WTC11 (cell line): ENCODE measurements at regions not wholly inside any gene's neighbourhood (a gene's known extent, or its start where the extent isn't known, plus 50 kb on each side); places are given as distances from the start of the nearest gene placed in this dataset.

Experiments
- ATAC-seq: fragments of 200-7000 bp; cut with Tn5 transposase; 2 replicates; pipeline ENCODE4 v1.10.0; 2021; ENCODE audit warnings: mild to moderate bottlenecking, moderate library complexity
- CTCF ChIA-PET: fragments of 300-600 bp; sonication (Branson Sonifier 250); formaldehyde crosslinking; loops from one replicate; lab custom pipeline; 2021; ENCODE audit warnings: antibody characterized with exemption; lab: Charles Lee
- POLR2A ChIA-PET: fragments of 350-600 bp; sonication (Branson Sonifier 250); formaldehyde crosslinking; loops from one replicate; lab custom pipeline; 2021; ENCODE audit warnings: antibody characterized with exemption; lab: Charles Lee
- DNase-seq: peaks from one replicate; pipeline ENCODE4 v3.0.0; 2021; ENCODE audit warnings: low spot score
- H3K27ac Mint-ChIP-seq: 2 replicates; pipeline ENCODE4 v1.8.0; 2021; ENCODE audit warnings: mixed read lengths
- H3K27me3 Mint-ChIP-seq: 2 replicates; pipeline ENCODE4 v1.8.0; 2021; ENCODE audit warnings: low read depth, mild to moderate bottlenecking, moderate library complexity, mixed read lengths
- H3K36me3 Mint-ChIP-seq: 2 replicates; pipeline ENCODE4 v1.8.0; 2021; ENCODE audit warnings: mixed read lengths
- H3K4me1 Mint-ChIP-seq: 2 replicates; pipeline ENCODE4 v1.8.0; 2022; ENCODE audit warnings: mixed read lengths
- H3K4me3 Mint-ChIP-seq: 2 replicates; pipeline ENCODE4 v1.8.0; 2021; ENCODE audit warnings: mild to moderate bottlenecking, moderate library complexity, mixed read lengths
- H3K9me3 Mint-ChIP-seq: 2 replicates; pipeline ENCODE4 v1.8.0; 2021; ENCODE audit warnings: mixed read lengths
- ATF3 ChIP-seq: sonication (generic); formaldehyde crosslinking; conservative IDR thresholded peaks from 2 replicates; pipeline ENCODE4 v1.8.1; 2022; ENCODE audit warnings: mild to moderate bottlenecking, missing genetic modification reagents
- CDX4 ChIP-seq: fragments of 250-450 bp; sonication (Bioruptor Pico); IDR thresholded peaks from 2 replicates; pipeline ENCODE4 v1.9.0; 2021; ENCODE audit warnings: moderate library complexity, mild to moderate bottlenecking, inconsistent platforms, borderline replicate concordance
- CREB1 ChIP-seq: sonication (generic); formaldehyde crosslinking; IDR thresholded peaks from 2 replicates; pipeline ENCODE4 v1.8.0; 2023; ENCODE audit warnings: mild to moderate bottlenecking, missing genetic modification reagents
- CREM ChIP-seq: sonication (generic); formaldehyde crosslinking; IDR thresholded peaks from 2 replicates; pipeline ENCODE4 v1.8.1; 2022; ENCODE audit warnings: mild to moderate bottlenecking, missing genetic modification reagents, moderate library complexity
- E2F5 ChIP-seq: sonication (generic); formaldehyde crosslinking; IDR thresholded peaks from 2 replicates; pipeline ENCODE4 v1.8.1; 2022; ENCODE audit warnings: mild to moderate bottlenecking, moderate library complexity, missing genetic modification reagents
- GABPB1 ChIP-seq: sonication (generic); formaldehyde crosslinking; IDR thresholded peaks from 2 replicates; pipeline ENCODE4 v1.8.1; 2023; ENCODE audit warnings: mild to moderate bottlenecking, missing genetic modification reagents
- GRHL2 ChIP-seq: fragments of 250-450 bp; sonication (Bioruptor Pico); IDR thresholded peaks from 2 replicates; pipeline ENCODE4 v1.8.0; 2022; ENCODE audit warnings: mild to moderate bottlenecking, moderate library complexity; ENCODE audit not compliant: insufficient replicate concordance, severe bottlenecking
- IRF1 ChIP-seq: sonication (generic); formaldehyde crosslinking; IDR thresholded peaks from 2 replicates; pipeline ENCODE4 v1.8.0; 2023; ENCODE audit warnings: missing genetic modification reagents
- MAX ChIP-seq: sonication (generic); formaldehyde crosslinking; IDR thresholded peaks from 2 replicates; pipeline ENCODE4 v1.8.0; 2022; ENCODE audit warnings: mild to moderate bottlenecking, missing genetic modification reagents
- MYBL2 ChIP-seq: sonication (generic); formaldehyde crosslinking; IDR thresholded peaks from 2 replicates; pipeline ENCODE4 v1.8.1; 2023; ENCODE audit warnings: mild to moderate bottlenecking, moderate library complexity, missing genetic modification reagents
- NFE2L1 ChIP-seq: sonication (generic); formaldehyde crosslinking; IDR thresholded peaks from 2 replicates; pipeline ENCODE4 v1.8.1; 2023; ENCODE audit warnings: missing genetic modification reagents
- OVOL2 ChIP-seq: fragments of 250-450 bp; sonication (Bioruptor Pico); IDR thresholded peaks from 2 replicates; pipeline ENCODE4 v1.9.0; 2021; ENCODE audit warnings: mild to moderate bottlenecking, borderline replicate concordance
- SMAD3 ChIP-seq: sonication (generic); formaldehyde crosslinking; IDR thresholded peaks from 2 replicates; pipeline ENCODE4 v1.8.0; 2022; ENCODE audit warnings: missing genetic modification reagents, mild to moderate bottlenecking, borderline replicate concordance
- SMAD4 ChIP-seq: sonication (generic); formaldehyde crosslinking; IDR thresholded peaks from 2 replicates; pipeline ENCODE4 v1.8.0; 2022; ENCODE audit warnings: mild to moderate bottlenecking, missing genetic modification reagents
- SOX15 ChIP-seq: fragments of 250-450 bp; sonication (Bioruptor Pico); IDR thresholded peaks from 2 replicates; pipeline ENCODE4 v1.9.0; 2021; ENCODE audit warnings: mild to moderate bottlenecking
- TEAD1 ChIP-seq: sonication (generic); formaldehyde crosslinking; IDR thresholded peaks from 2 replicates; pipeline ENCODE4 v1.8.0; 2022; ENCODE audit warnings: mild to moderate bottlenecking, missing genetic modification reagents
- ZNF219 ChIP-seq: sonication (generic); formaldehyde crosslinking; IDR thresholded peaks from 2 replicates; pipeline ENCODE4 v1.8.0; 2023; ENCODE audit warnings: missing genetic modification reagents, mild to moderate bottlenecking, borderline replicate concordance
- ZNF396 ChIP-seq: fragments of 250-450 bp; sonication (Bioruptor Pico); IDR thresholded peaks from 2 replicates; pipeline ENCODE4 v1.8.0; 2021; ENCODE audit warnings: mild to moderate bottlenecking, moderate library complexity, borderline replicate concordance
- ZNF423 ChIP-seq: fragments of 250-450 bp; sonication (Bioruptor Pico); IDR thresholded peaks from 2 replicates; pipeline ENCODE4 v2.1.2; 2022; ENCODE audit warnings: mild to moderate bottlenecking, moderate library complexity
- ZNF425 ChIP-seq: fragments of 250-450 bp; sonication (Bioruptor Pico); conservative IDR thresholded peaks from 2 replicates; pipeline ENCODE4 v1.9.0; 2021; ENCODE audit warnings: mild to moderate bottlenecking
- ZNF671 ChIP-seq: fragments of 250-450 bp; sonication (Bioruptor Pico); IDR thresholded peaks from 2 replicates; pipeline ENCODE4 v1.8.0; 2021; ENCODE audit warnings: mild to moderate bottlenecking
- TF ChIP-seq, protein P1 (sequence below): fragments of 250-450 bp; sonication (Bioruptor Pico); IDR thresholded peaks from 2 replicates; pipeline ENCODE4 v1.8.0; 2021; ENCODE audit warnings: mild to moderate bottlenecking

GRCh38 chr21:34202553-34203372, 129.4 kb downstream of the MRPS6 start:
- Mint-ChIP-seq H3K27ac (peak overlapping the region; percentile 96), H3K27me3 (no peaks in the 10 kb centered on the region; the same call in 1 of the 2 replicates), H3K9me3 (peaks cover 4% of the 10 kb centered on the region), H3K4me3 (peak overlapping the region; percentile 76), H3K36me3 (peaks cover 5% of the 10 kb centered on the region; the same call in 1 of the 2 replicates), H3K4me1 (peaks cover 73% of the 10 kb centered on the region)
- CTCF ChIA-PET, result interaction anchor here (0.6 to 4.6 kb wide), 14 partner anchors 14 to 1210 kb away, joined by 3 to 27 read pairs (median 5); partner anchors contain the start of genes MRPS6 and SLC5A3
- TF ChIP-seq SMAD3 (CRISPR knock-in tag) (no peak), MYBL2 (CRISPR knock-in tag) (0 out of 2 replicates have a peak, but pooled peaks have one; percentile 5), MAX (CRISPR knock-in tag) (peak; percentile 40), ZNF423 (CRISPR knock-in tag) (0 out of 2 replicates have a peak, but pooled peaks have one; percentile 5)
- ATAC-seq (peak; percentile 58), DNase-seq (peak; percentile 63)
- POLR2A ChIA-PET, result interaction anchor here (0.9 to 1.9 kb wide), 4 partner anchors 43 to 163 kb away, joined by 3 to 9 read pairs (median 3); partner anchors contain the start of genes MRPS6 and SLC5A3

DNA sequence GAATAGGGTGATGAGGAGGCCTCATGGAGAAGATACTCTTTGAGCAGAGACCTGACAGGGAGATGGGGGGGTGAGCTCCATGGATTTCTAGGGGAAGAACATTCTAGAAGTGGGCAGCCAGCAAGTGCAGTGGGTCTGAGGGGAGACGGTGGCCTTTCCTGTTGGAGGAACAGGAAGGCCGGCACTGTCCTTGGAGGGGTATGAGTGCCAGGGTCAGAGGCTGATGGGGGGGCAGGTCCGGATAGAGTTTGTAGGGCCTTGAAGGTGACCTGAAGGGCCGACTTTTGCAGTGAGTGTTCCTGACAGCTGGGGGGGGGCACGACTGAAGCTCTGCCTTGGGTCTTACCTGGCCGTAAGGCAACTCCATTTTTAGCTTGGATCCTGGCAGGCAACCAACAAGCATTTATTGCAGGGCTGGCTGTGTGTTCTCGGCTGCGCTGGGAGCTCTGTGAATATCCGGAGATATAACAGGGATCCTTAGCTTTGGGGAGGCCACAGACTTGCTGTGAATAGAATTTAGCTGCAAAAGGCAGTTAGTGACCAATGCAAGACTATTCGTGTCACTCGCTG, 130.6 kb downstream of the MRPS6 start:
- peaks cover 6% of the 10 kb centered on the region for H3K9me3 Mint-ChIP-seq
- ATAC-seq (no peak), DNase-seq (no peak)
- H3K36me3 Mint-ChIP-seq, result peaks cover 5% of the 10 kb centered on the region; the same call in 1 of the 2 replicates
- ChIA-PET POLR2A (no interaction called here), CTCF (interaction anchor here (1.3 to 4.6 kb wide), 4 partner anchors 40 to 280 kb away, joined by 5 to 27 read pairs (median 6); no protein-coding TSS in a partner anchor)
- H3K27ac Mint-ChIP-seq, result 0 out of 2 replicates have a peak overlapping the region, but pooled peaks have one; percentile 42
- no peaks in the 10 kb centered on the region; the same call in 1 of the 2 replicates for H3K27me3 Mint-ChIP-seq
- peaks cover 61% of the 10 kb centered on the region for H3K4me1 Mint-ChIP-seq
- H3K4me3 Mint-ChIP-seq, result no peak overlapping the region
- TF ChIP-seq ATF3 (CRISPR knock-in tag) (no peak), CREM (no peak), E2F5 (CRISPR knock-in tag) (no peak), NFE2L1 (no peak), GABPB1 (CRISPR knock-in tag) (no peak), SOX15 (no peak), OVOL2 (CRISPR knock-in tag) (no peak), GRHL2 (no peak), ZNF219 (CRISPR knock-in tag) (no peak), CREB1 (no peak), ZNF671 (CRISPR knock-in tag) (no peak), CDX4 (CRISPR knock-in tag) (no peak), IRF1 (CRISPR knock-in tag) (no peak), SMAD4 (CRISPR knock-in tag) (no peak), ZNF396 (CRISPR knock-in tag) (no peak), TEAD1 (CRISPR knock-in tag) (no peak), ZNF425 (CRISPR knock-in tag) (no peak)
- TF ChIP-seq, protein P1, sequence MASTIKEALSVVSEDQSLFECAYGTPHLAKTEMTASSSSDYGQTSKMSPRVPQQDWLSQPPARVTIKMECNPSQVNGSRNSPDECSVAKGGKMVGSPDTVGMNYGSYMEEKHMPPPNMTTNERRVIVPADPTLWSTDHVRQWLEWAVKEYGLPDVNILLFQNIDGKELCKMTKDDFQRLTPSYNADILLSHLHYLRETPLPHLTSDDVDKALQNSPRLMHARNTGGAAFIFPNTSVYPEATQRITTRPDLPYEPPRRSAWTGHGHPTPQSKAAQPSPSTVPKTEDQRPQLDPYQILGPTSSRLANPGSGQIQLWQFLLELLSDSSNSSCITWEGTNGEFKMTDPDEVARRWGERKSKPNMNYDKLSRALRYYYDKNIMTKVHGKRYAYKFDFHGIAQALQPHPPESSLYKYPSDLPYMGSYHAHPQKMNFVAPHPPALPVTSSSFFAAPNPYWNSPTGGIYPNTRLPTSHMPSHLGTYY (CRISPR knock-in tag), result no peak
